WTC11 (cell line): ENCODE measurements at regions not wholly inside any gene's neighbourhood (a gene's known extent, or its start where the extent isn't known, plus 50 kb on each side); places are given as distances from the start of the nearest gene placed in this dataset.

ENCODE experiments used
- ATAC-seq: fragments of 200-7000 bp; cut with Tn5 transposase; 2 replicates; pipeline ENCODE4 v1.10.0; 2021; ENCODE audit warnings: mild to moderate bottlenecking, moderate library complexity
- CTCF ChIA-PET: fragments of 300-600 bp; sonication (Branson Sonifier 250); formaldehyde crosslinking; loops from one replicate; lab custom pipeline; 2021; ENCODE audit warnings: antibody characterized with exemption; lab: Charles Lee
- POLR2A ChIA-PET: fragments of 350-600 bp; sonication (Branson Sonifier 250); formaldehyde crosslinking; loops from one replicate; lab custom pipeline; 2021; ENCODE audit warnings: antibody characterized with exemption; lab: Charles Lee
- DNase-seq: peaks from one replicate; pipeline ENCODE4 v3.0.0; 2021; ENCODE audit warnings: low spot score
- H3K27ac Mint-ChIP-seq: 2 replicates; pipeline ENCODE4 v1.8.0; 2021; ENCODE audit warnings: mixed read lengths
- H3K27me3 Mint-ChIP-seq: 2 replicates; pipeline ENCODE4 v1.8.0; 2021; ENCODE audit warnings: low read depth, mild to moderate bottlenecking, moderate library complexity, mixed read lengths
- H3K36me3 Mint-ChIP-seq: 2 replicates; pipeline ENCODE4 v1.8.0; 2021; ENCODE audit warnings: mixed read lengths
- H3K4me1 Mint-ChIP-seq: 2 replicates; pipeline ENCODE4 v1.8.0; 2022; ENCODE audit warnings: mixed read lengths
- H3K4me3 Mint-ChIP-seq: 2 replicates; pipeline ENCODE4 v1.8.0; 2021; ENCODE audit warnings: mild to moderate bottlenecking, moderate library complexity, mixed read lengths
- H3K9me3 Mint-ChIP-seq: 2 replicates; pipeline ENCODE4 v1.8.0; 2021; ENCODE audit warnings: mixed read lengths
- ATF1 ChIP-seq: sonication (generic); formaldehyde crosslinking; IDR thresholded peaks from 2 replicates; pipeline ENCODE4 v1.8.1; 2023; ENCODE audit warnings: mild to moderate bottlenecking, moderate library complexity, missing genetic modification reagents
- CBFB ChIP-seq: sonication (generic); formaldehyde crosslinking; IDR thresholded peaks from 2 replicates; pipeline ENCODE4 v1.8.1; 2022; ENCODE audit warnings: mild to moderate bottlenecking, low read depth, missing genetic modification reagents
- CREB1 ChIP-seq: sonication (generic); formaldehyde crosslinking; IDR thresholded peaks from 2 replicates; pipeline ENCODE4 v1.8.0; 2023; ENCODE audit warnings: mild to moderate bottlenecking, missing genetic modification reagents
- FOXJ3 ChIP-seq: sonication (generic); formaldehyde crosslinking; IDR thresholded peaks from 2 replicates; pipeline ENCODE4 v1.9.0; 2021; ENCODE audit warnings: missing genetic modification reagents, mild to moderate bottlenecking, borderline replicate concordance
- GABPB1 ChIP-seq: sonication (generic); formaldehyde crosslinking; IDR thresholded peaks from 2 replicates; pipeline ENCODE4 v1.8.1; 2023; ENCODE audit warnings: mild to moderate bottlenecking, missing genetic modification reagents
- HMGA2 ChIP-seq: fragments of 250-450 bp; sonication (Bioruptor Pico); IDR thresholded peaks from 2 replicates; pipeline ENCODE4 v1.4.0; 2021; ENCODE audit warnings: mild to moderate bottlenecking, moderate library complexity
- JAZF1 ChIP-seq: fragments of 250-450 bp; sonication (Bioruptor Pico); IDR thresholded peaks from 2 replicates; pipeline ENCODE4 v1.9.0; 2021; ENCODE audit warnings: moderate library complexity, mild to moderate bottlenecking, inconsistent platforms
- MXD4 ChIP-seq: fragments of 250-450 bp; sonication (Bioruptor Pico); IDR thresholded peaks from 2 replicates; pipeline ENCODE4 v1.8.0; 2021; ENCODE audit warnings: mild to moderate bottlenecking, moderate library complexity, borderline replicate concordance
- NR2C2 ChIP-seq: sonication (generic); formaldehyde crosslinking; IDR thresholded peaks from 2 replicates; pipeline ENCODE4 v1.8.0; 2022; ENCODE audit warnings: mild to moderate bottlenecking, missing genetic modification reagents
- PRDM15 ChIP-seq: sonication (generic); formaldehyde crosslinking; IDR thresholded peaks from 2 replicates; pipeline ENCODE4 v1.8.0; 2022; ENCODE audit warnings: missing genetic modification reagents
- PREB ChIP-seq: sonication (generic); formaldehyde crosslinking; IDR thresholded peaks from 2 replicates; pipeline ENCODE4 v1.8.1; 2022; ENCODE audit warnings: mild to moderate bottlenecking, missing genetic modification reagents, moderate library complexity, borderline replicate concordance
- RELA ChIP-seq: sonication (generic); formaldehyde crosslinking; IDR thresholded peaks from 2 replicates; pipeline ENCODE4 v1.8.1; 2022; ENCODE audit warnings: missing genetic modification reagents, mild to moderate bottlenecking, borderline replicate concordance
- TEAD4 ChIP-seq: sonication (generic); formaldehyde crosslinking; IDR thresholded peaks from 2 replicates; pipeline ENCODE4 v1.8.0; 2022; ENCODE audit warnings: mild to moderate bottlenecking, missing genetic modification reagents
- ZNF263 ChIP-seq: sonication (generic); formaldehyde crosslinking; IDR thresholded peaks from 2 replicates; pipeline ENCODE4 v1.8.1; 2022; ENCODE audit warnings: low read depth, mild to moderate bottlenecking, moderate library complexity, missing genetic modification reagents
- ZNF396 ChIP-seq: fragments of 250-450 bp; sonication (Bioruptor Pico); IDR thresholded peaks from 2 replicates; pipeline ENCODE4 v1.8.0; 2021; ENCODE audit warnings: mild to moderate bottlenecking, moderate library complexity, borderline replicate concordance
- ZNF671 ChIP-seq: fragments of 250-450 bp; sonication (Bioruptor Pico); IDR thresholded peaks from 2 replicates; pipeline ENCODE4 v1.8.0; 2021; ENCODE audit warnings: mild to moderate bottlenecking
- ZSCAN18 ChIP-seq: fragments of 250-450 bp; sonication (Bioruptor Pico); IDR thresholded peaks from 2 replicates; pipeline ENCODE4 v2.1.2; 2022; ENCODE audit warnings: mild to moderate bottlenecking, moderate library complexity
- TF ChIP-seq, protein P1 (sequence below): sonication (generic); formaldehyde crosslinking; IDR thresholded peaks from 2 replicates; pipeline ENCODE4 v1.8.1; 2023; ENCODE audit warnings: mild to moderate bottlenecking, missing genetic modification reagents, moderate library complexity
- TF ChIP-seq, protein P2 (sequence below): sonication (generic); formaldehyde crosslinking; IDR thresholded peaks from 2 replicates; pipeline ENCODE4 v1.8.1; 2023; ENCODE audit warnings: mild to moderate bottlenecking, missing genetic modification reagents
- TF ChIP-seq, protein P3 (sequence below): sonication (generic); formaldehyde crosslinking; IDR thresholded peaks from 2 replicates; pipeline ENCODE4 v1.8.1; 2022; ENCODE audit warnings: mild to moderate bottlenecking, moderate library complexity, missing genetic modification reagents

DNA sequence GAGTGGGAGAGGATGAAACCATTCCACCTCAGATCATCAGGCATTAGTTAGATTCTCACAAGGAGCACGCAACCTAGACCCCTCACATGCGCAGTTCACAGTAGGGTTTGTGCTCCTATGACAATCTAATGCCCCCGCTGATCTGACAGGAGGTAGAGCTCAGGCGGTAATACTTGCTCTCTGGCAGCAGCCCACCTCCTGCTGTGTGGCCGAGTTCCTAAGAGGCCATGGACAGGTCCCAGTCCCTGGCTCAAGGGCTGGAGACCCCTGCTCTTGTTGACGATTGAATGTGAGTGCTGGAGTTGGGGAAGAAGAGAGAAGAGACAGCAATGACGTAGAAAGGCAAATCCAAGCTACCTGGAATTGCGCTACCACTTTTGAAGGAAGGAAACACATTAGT lies 267.2 kb downstream of the TFEC start:
- Mint-ChIP-seq H3K9me3 (no peaks in the 10 kb centered on the region), H3K27ac (no peak overlapping the region), H3K4me3 (no peak overlapping the region), H3K27me3 (no peaks in the 10 kb centered on the region), H3K36me3 (no peaks in the 10 kb centered on the region), H3K4me1 (peaks cover 20% of the 10 kb centered on the region)
- ChIA-PET CTCF (interaction anchor here (0.9 kb wide), 1 partner anchor 90 kb away, joined by 3 read pairs; no protein-coding TSS in a partner anchor), POLR2A (interaction anchor here (0.6 kb wide), 1 partner anchor 1770 kb away, joined by 3 read pairs; no protein-coding TSS in a partner anchor)
- TF ChIP-seq, protein P1, sequence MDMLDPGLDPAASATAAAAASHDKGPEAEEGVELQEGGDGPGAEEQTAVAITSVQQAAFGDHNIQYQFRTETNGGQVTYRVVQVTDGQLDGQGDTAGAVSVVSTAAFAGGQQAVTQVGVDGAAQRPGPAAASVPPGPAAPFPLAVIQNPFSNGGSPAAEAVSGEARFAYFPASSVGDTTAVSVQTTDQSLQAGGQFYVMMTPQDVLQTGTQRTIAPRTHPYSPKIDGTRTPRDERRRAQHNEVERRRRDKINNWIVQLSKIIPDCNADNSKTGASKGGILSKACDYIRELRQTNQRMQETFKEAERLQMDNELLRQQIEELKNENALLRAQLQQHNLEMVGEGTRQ: no peak
- TF ChIP-seq ZNF671: no peak
- no peak for TF ChIP-seq PRDM15 (CRISPR knock-in tag)
- TF ChIP-seq ZNF396 (CRISPR knock-in tag): no peak
- no peak for TF ChIP-seq RELA (CRISPR knock-in tag)
- no peak for TF ChIP-seq ZNF263 (CRISPR knock-in tag)
- TF ChIP-seq ZSCAN18 (CRISPR knock-in tag): no peak
- TF ChIP-seq CBFB (CRISPR knock-in tag): no peak
- no peak for TF ChIP-seq PREB (CRISPR knock-in tag)
- no peak for TF ChIP-seq HMGA2
- no peak for TF ChIP-seq CREB1 (CRISPR knock-in tag)
- no peak for TF ChIP-seq GABPB1 (CRISPR knock-in tag)
- TF ChIP-seq ATF1 (CRISPR knock-in tag): no peak
- no peak for TF ChIP-seq NR2C2 (CRISPR knock-in tag)
- TF ChIP-seq FOXJ3 (CRISPR knock-in tag): no peak
- TF ChIP-seq TEAD4: no peak
- TF ChIP-seq, protein P2, sequence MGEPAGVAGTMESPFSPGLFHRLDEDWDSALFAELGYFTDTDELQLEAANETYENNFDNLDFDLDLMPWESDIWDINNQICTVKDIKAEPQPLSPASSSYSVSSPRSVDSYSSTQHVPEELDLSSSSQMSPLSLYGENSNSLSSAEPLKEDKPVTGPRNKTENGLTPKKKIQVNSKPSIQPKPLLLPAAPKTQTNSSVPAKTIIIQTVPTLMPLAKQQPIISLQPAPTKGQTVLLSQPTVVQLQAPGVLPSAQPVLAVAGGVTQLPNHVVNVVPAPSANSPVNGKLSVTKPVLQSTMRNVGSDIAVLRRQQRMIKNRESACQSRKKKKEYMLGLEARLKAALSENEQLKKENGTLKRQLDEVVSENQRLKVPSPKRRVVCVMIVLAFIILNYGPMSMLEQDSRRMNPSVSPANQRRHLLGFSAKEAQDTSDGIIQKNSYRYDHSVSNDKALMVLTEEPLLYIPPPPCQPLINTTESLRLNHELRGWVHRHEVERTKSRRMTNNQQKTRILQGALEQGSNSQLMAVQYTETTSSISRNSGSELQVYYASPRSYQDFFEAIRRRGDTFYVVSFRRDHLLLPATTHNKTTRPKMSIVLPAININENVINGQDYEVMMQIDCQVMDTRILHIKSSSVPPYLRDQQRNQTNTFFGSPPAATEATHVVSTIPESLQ (CRISPR knock-in tag): no peak
- no peak for TF ChIP-seq MXD4 (CRISPR knock-in tag)
- TF ChIP-seq, protein P3, sequence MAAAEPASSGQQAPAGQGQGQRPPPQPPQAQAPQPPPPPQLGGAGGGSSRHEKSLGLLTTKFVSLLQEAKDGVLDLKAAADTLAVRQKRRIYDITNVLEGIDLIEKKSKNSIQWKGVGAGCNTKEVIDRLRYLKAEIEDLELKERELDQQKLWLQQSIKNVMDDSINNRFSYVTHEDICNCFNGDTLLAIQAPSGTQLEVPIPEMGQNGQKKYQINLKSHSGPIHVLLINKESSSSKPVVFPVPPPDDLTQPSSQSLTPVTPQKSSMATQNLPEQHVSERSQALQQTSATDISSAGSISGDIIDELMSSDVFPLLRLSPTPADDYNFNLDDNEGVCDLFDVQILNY (CRISPR knock-in tag): no peak
- no peak for TF ChIP-seq JAZF1
- DNase-seq: peak; percentile 52
- peak; percentile 81 for ATAC-seq
